ENCODE measurements at regions not wholly inside any gene's neighbourhood (a gene's known extent, or its start where the extent isn't known, plus 50 kb on each side); places are given as distances from the start of the nearest gene placed in this dataset.

DNA sequence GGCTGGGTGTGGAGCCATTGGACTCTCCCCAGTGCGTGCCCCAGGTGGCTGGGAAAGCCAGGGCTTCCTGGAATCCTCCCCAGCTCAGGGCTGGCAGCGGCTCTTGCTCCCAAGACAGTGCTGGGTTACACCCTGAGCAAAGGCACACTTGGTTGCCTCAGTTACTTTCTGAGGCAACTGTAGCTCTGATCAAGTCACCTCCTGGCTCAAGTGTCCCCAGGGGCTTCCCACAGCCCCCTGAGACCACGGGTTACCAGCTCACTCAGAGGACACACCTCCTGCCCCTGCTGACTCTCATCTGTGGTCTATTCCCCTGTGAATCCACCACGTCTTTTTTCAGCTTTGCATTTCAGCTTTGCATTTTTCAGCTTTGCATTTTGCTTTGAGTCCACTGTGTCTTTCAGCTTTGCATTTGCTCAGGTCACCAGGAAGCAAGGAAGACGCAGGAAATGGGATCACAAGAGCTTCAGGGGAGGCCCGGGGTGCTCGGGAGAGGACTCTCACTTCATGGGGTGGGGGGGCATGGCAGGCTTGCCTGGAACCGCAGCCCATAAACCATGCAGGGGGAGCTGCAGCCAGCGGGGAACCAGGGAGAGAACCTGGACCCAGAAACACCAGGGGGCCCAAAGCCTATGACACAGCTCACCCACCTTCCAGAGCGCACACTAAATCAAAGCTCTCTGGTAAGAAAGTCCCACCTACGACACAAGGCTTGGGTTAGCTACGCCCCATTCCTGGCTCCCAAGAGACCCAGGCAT lies 138.0 kb upstream of the ASB18 start:
- no peak for TF ChIP-seq POLR2A (IDR thresholded peaks at IDR 0.05)
- TF ChIP-seq, protein P1, sequence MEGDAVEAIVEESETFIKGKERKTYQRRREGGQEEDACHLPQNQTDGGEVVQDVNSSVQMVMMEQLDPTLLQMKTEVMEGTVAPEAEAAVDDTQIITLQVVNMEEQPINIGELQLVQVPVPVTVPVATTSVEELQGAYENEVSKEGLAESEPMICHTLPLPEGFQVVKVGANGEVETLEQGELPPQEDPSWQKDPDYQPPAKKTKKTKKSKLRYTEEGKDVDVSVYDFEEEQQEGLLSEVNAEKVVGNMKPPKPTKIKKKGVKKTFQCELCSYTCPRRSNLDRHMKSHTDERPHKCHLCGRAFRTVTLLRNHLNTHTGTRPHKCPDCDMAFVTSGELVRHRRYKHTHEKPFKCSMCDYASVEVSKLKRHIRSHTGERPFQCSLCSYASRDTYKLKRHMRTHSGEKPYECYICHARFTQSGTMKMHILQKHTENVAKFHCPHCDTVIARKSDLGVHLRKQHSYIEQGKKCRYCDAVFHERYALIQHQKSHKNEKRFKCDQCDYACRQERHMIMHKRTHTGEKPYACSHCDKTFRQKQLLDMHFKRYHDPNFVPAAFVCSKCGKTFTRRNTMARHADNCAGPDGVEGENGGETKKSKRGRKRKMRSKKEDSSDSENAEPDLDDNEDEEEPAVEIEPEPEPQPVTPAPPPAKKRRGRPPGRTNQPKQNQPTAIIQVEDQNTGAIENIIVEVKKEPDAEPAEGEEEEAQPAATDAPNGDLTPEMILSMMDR (IDR thresholded peaks at IDR 0.05), result no peak
